Mucosa of stomach (tissue), 1 donor: ENCODE measurements at regions not wholly inside any gene's neighbourhood (a gene's known extent, or its start where the extent isn't known, plus 50 kb on each side); places are given as distances from the start of the nearest gene placed in this dataset.

ENCODE experiments used
- H3K27me3 ChIP-seq: one replicate; pipeline ENCODE4 v1.7.0; 2013; ENCODE audit warnings: mild to moderate bottlenecking, low read length; ENCODE audit not compliant: control insufficient read depth, insufficient read depth
- H3K36me3 ChIP-seq: one replicate; pipeline ENCODE4 v1.7.0; 2013; ENCODE audit warnings: low read length; ENCODE audit not compliant: control insufficient read depth, insufficient read depth
- H3K4me1 ChIP-seq: one replicate; pipeline ENCODE4 v1.7.0; 2013; ENCODE audit warnings: mild to moderate bottlenecking, low read length; ENCODE audit not compliant: control insufficient read depth, insufficient read depth
- H3K4me3 ChIP-seq: one replicate; pipeline ENCODE4 v1.7.0; 2013; ENCODE audit warnings: low read length
- H3K9ac ChIP-seq: one replicate; pipeline ENCODE4 v1.7.0; 2013; ENCODE audit warnings: mild to moderate bottlenecking, low read length, moderate library complexity
- H3K9me3 ChIP-seq: one replicate; pipeline ENCODE4 v1.7.0; 2013; ENCODE audit warnings: mild to moderate bottlenecking, low read length, moderate library complexity; ENCODE audit not compliant: control insufficient read depth
- donor health status: Pancreatic carcinoma.

DNA sequence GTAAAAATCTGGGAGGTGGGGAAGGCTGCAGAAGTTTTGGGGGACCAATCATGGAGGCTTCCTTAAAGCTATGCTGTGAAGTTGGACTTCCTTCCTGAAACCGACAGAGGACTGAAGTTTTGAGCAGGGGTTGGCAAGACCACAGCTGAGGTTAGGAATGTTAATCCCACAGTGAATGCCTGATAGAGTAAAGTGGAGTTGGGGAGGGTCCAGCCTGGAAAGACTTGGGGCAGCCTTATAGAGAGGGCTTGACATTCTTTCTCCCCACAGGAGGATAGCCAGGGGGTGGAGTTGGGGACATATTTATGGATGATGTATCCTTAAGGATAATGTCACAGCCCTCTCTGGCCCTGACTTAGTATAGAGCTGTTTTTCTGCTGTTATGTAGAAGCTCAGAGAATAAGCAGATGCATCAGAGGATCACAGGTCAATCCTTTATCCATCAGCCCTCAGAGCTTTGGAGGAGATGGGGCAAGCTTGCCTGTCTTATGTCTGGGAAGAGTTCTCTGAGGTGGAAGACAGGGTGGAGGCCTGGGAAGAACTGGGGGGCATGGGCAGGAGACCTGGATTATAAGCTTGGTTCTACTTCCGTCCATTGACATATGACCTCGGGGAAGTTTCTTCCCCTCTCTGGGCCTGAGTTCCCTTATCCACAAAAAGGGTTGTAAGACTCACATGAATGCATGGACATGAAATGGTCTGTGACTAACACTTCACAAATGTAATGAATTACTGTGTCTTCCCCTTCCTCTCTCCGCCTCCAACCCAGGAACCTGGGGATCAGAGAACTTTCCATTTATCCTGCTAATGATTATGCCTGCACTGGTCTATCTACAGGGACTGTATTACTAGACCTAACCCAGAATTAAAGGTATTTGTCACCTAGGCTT is 317.8 kb downstream of the MIAT start:
- H3K9ac ChIP-seq: no peak overlapping the region
- H3K36me3 ChIP-seq: no peaks in the 10 kb centered on the region
- H3K9me3 ChIP-seq: no peaks in the 10 kb centered on the region
- no peaks in the 10 kb centered on the region for H3K27me3 ChIP-seq
- no peak overlapping the region for H3K4me3 ChIP-seq
- H3K4me1 ChIP-seq: no peaks in the 10 kb centered on the region

DNA sequence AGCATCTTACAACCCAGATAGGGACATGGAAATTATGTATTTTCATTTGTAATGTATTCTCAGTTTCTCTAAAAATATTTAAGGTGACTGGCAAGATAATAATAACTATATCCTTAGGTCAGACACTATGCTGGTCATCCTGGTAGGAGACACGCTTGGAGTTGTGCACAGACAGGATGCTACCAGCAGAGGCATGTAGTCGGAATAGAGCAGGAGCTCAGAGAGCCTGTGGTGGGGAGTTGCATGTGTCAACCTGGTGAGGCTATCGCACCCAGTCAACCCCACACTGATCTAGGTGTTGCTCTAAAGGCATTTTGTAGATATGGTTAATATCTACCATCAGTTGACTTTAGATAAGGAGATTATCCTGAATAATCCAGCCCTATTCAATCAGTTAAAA is 318.5 kb downstream of the MIAT start:
- Histone ChIP-seq H3K36me3 (no peaks in the 10 kb centered on the region), H3K4me3 (no peak overlapping the region), H3K27me3 (peaks cover 3% of the 10 kb centered on the region), H3K4me1 (no peaks in the 10 kb centered on the region), H3K9ac (no peak overlapping the region), H3K9me3 (no peaks in the 10 kb centered on the region)

- H3K27me3 ChIP-seq: peaks cover 4% of the 10 kb centered on the region
- no peaks in the 10 kb centered on the region for H3K4me1 ChIP-seq
- H3K9ac ChIP-seq: no peak overlapping the region
- H3K36me3 ChIP-seq: no peaks in the 10 kb centered on the region
- no peaks in the 10 kb centered on the region for H3K9me3 ChIP-seq
- H3K4me3 ChIP-seq: no peak overlapping the region
Measured at GRCh38 chr22:26977741-26978376, 320.5 kb downstream of the MIAT start.

- H3K27me3 ChIP-seq: peaks cover 4% of the 10 kb centered on the region
- no peaks in the 10 kb centered on the region for H3K4me1 ChIP-seq
- no peak overlapping the region for H3K4me3 ChIP-seq
- no peaks in the 10 kb centered on the region for H3K9me3 ChIP-seq
- H3K9ac ChIP-seq: no peak overlapping the region
- H3K36me3 ChIP-seq: no peaks in the 10 kb centered on the region
Measured at GRCh38 chr22:26979294-26979693, 321.9 kb downstream of the MIAT start.

GRCh38 chr22:26981111-26981510 is 323.7 kb downstream of the MIAT start:
- Histone ChIP-seq H3K9ac (no peak overlapping the region), H3K36me3 (no peaks in the 10 kb centered on the region), H3K4me3 (no peak overlapping the region), H3K9me3 (no peaks in the 10 kb centered on the region), H3K27me3 (peaks cover 11% of the 10 kb centered on the region), H3K4me1 (no peaks in the 10 kb centered on the region)

DNA sequence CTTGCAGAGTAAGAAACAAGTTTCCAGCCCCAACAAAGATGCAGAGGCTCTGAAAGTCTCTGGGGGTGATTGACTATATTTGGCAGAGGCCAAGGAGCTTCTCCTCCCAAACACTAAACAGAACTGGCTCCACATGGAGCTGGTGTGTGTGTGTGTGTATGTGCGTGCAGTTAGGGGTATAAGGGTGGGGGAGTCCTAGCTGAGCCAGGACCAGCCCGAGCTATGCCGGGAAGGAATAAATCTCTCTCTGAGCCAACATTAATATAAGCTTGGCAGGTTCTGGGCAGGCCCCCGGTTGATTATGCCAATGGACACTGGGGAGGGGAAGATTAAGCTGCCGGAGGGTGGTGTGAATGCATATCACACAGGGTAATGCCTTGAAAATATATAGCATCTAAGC is 324.2 kb downstream of the MIAT start:
- H3K36me3 ChIP-seq: no peaks in the 10 kb centered on the region
- no peak overlapping the region for H3K9ac ChIP-seq
- H3K27me3 ChIP-seq: peaks cover 12% of the 10 kb centered on the region
- no peaks in the 10 kb centered on the region for H3K9me3 ChIP-seq
- no peaks in the 10 kb centered on the region for H3K4me1 ChIP-seq
- no peak overlapping the region for H3K4me3 ChIP-seq

GRCh38 chr22:26983311-26983710 is 325.9 kb downstream of the MIAT start:
- Histone ChIP-seq H3K9ac (no peak overlapping the region), H3K36me3 (no peaks in the 10 kb centered on the region), H3K27me3 (peaks cover 12% of the 10 kb centered on the region), H3K9me3 (no peaks in the 10 kb centered on the region), H3K4me1 (no peaks in the 10 kb centered on the region), H3K4me3 (no peak overlapping the region)

DNA sequence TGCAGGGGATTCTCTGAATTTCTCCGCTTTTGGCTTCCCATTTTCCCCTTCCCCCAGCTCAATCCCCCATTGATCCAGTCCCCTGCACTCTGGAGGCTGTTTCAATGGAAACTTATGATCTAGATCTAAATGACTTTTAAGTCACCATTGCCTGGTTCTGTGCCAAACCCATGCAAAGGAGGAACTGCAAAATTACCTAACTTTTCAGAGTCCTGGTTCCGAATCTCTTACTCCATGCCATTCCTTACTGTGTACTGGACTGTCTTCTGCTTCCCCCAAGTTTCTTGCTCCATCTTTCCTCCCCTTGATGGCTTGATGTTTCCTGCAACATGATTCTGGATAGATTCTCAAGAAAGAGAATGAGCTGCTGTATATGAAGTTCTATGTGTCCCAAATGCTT is 327.8 kb downstream of the MIAT start:
- H3K36me3 ChIP-seq: no peaks in the 10 kb centered on the region
- H3K4me1 ChIP-seq: no peaks in the 10 kb centered on the region
- no peak overlapping the region for H3K9ac ChIP-seq
- peaks cover 12% of the 10 kb centered on the region for H3K27me3 ChIP-seq
- no peak overlapping the region for H3K4me3 ChIP-seq
- no peaks in the 10 kb centered on the region for H3K9me3 ChIP-seq

GRCh38 chr22:26985931-26986782 is 328.8 kb downstream of the MIAT start:
- no peaks in the 10 kb centered on the region for H3K4me1 ChIP-seq
- H3K27me3 ChIP-seq: peaks cover 8% of the 10 kb centered on the region
- H3K9me3 ChIP-seq: no peaks in the 10 kb centered on the region
- no peak overlapping the region for H3K4me3 ChIP-seq
- H3K36me3 ChIP-seq: no peaks in the 10 kb centered on the region
- H3K9ac ChIP-seq: no peak overlapping the region

- no peak overlapping the region for H3K4me3 ChIP-seq
- no peaks in the 10 kb centered on the region for H3K36me3 ChIP-seq
- peaks cover 8% of the 10 kb centered on the region for H3K27me3 ChIP-seq
- H3K9me3 ChIP-seq: no peaks in the 10 kb centered on the region
- H3K9ac ChIP-seq: no peak overlapping the region
- H3K4me1 ChIP-seq: no peaks in the 10 kb centered on the region
Measured at GRCh38 chr22:26986884-26987283, 329.5 kb downstream of the MIAT start.

GRCh38 chr22:26990503-26991189 is 333.3 kb downstream of the MIAT start:
- Histone ChIP-seq H3K9ac (no peak overlapping the region), H3K9me3 (no peaks in the 10 kb centered on the region), H3K4me3 (no peak overlapping the region), H3K4me1 (no peaks in the 10 kb centered on the region), H3K36me3 (no peaks in the 10 kb centered on the region), H3K27me3 (peaks cover 6% of the 10 kb centered on the region)
